Stimulated activated CD8-positive, alpha-beta memory T cell treated with anti-CD3 and anti-CD28 coated beads, Interleukin-7, amount 100 ng/mL, for 24 hours (primary cell): ENCODE measurements at regions not wholly inside any gene's neighbourhood (a gene's known extent, or its start where the extent isn't known, plus 50 kb on each side); places are given as distances from the start of the nearest gene placed in this dataset.
A peak's percentile ranks its signal among the peaks of the same experiment; 100 is the strongest.

Experiments
- DNase-seq: peaks from one replicate; pipeline ENCODE4 v3.0.0-alpha.2; 2020; ENCODE audit warnings: low read depth

GRCh38 chr1:244948416-244948815 is 84.1 kb upstream of the HNRNPU start:
- no peak for DNase-seq

GRCh38 chr1:244945109-244945671 is 80.8 kb upstream of the HNRNPU start:
- DNase-seq = no peak

- DNase-seq = no peak
Measured at GRCh38 chr1:244941121-244941520, 76.8 kb upstream of the HNRNPU start.

GRCh38 chr1:244937099-244937498 is 72.8 kb upstream of the HNRNPU start:
- no peak for DNase-seq

- no peak for DNase-seq
Measured at GRCh38 chr1:244920911-244921761, 56.8 kb upstream of the HNRNPU start.

GRCh38 chr1:244919320-244920282 is 55.3 kb upstream of the HNRNPU start:
- DNase-seq = no peak

- DNase-seq = peak; percentile 26
Measured at GRCh38 chr1:244918421-244919319, 54.3 kb upstream of the HNRNPU start.

GRCh38 chr1:244917073-244917670 is 52.8 kb upstream of the HNRNPU start:
- DNase-seq = no peak

- no peak for DNase-seq
Measured at GRCh38 chr1:244915736-244916135, 51.4 kb upstream of the HNRNPU start.

GRCh38 chr1:244914761-244915160 is 50.4 kb upstream of the HNRNPU start:
- DNase-seq = no peak
